GM12801 (cell line): ENCODE measurements at regions not wholly inside any gene's neighbourhood (a gene's known extent, or its start where the extent isn't known, plus 50 kb on each side); places are given as distances from the start of the nearest gene placed in this dataset.

Experiments used
- CTCF ChIP-seq: IDR thresholded peaks from one replicate; pipeline ENCODE4 v1.5.1; 2011; ENCODE audit warnings: control low read depth; ENCODE audit not compliant: insufficient read length; ENCODE audit errors: extremely low read depth

- no peak for TF ChIP-seq CTCF
Observed at GRCh38 chr20:59485576-59486454, 118.5 kb upstream of the PHACTR3 start.

GRCh38 chr20:59491884-59492283 lies 112.5 kb upstream of the PHACTR3 start:
- no peak for TF ChIP-seq CTCF

GRCh38 chr20:59493926-59494325 lies 110.4 kb upstream of the PHACTR3 start:
- TF ChIP-seq CTCF = no peak

GRCh38 chr20:59495166-59495565 lies 109.2 kb upstream of the PHACTR3 start:
- no peak for TF ChIP-seq CTCF

GRCh38 chr20:59495894-59496510 lies 108.3 kb upstream of the PHACTR3 start:
- peak; percentile 70 for TF ChIP-seq CTCF

GRCh38 chr20:59498291-59498690 lies 106.0 kb upstream of the PHACTR3 start:
- TF ChIP-seq CTCF = no peak

- TF ChIP-seq CTCF = no peak
Observed at GRCh38 chr20:59499863-59500262, 104.5 kb upstream of the PHACTR3 start.
